Activated T-helper 2 cell treated with anti-CD3 and anti-CD28 coated beads, Interferon-gamma antibody, Interleukin-2, Interleukin-4, amounts not matched to agents 10 μg/mL and 5 μg/mL and 100 μg/mL, durations not matched to agents 14 hours and 24 hours and 36 hours (primary cell): ENCODE measurements at regions not wholly inside any gene's neighbourhood (a gene's known extent, or its start where the extent isn't known, plus 50 kb on each side); places are given as distances from the start of the nearest gene placed in this dataset.
"Not testable (repeated sequence)": the region's sequence is repeated elsewhere in the genome, so short reads cannot be mapped to it uniquely, and the experiment has no call there.

Experiments used
- DNase-seq: peaks from one replicate; pipeline ENCODE4 v3.0.0; 2021; ENCODE audit warnings: low spot score
- H3K27ac Mint-ChIP-seq: one replicate; pipeline ENCODE4 v1.8.0; 2021; ENCODE audit warnings: mixed read lengths
- H3K27me3 Mint-ChIP-seq: one replicate; pipeline ENCODE4 v1.8.0; 2021; ENCODE audit warnings: low read depth, mixed read lengths
- H3K36me3 Mint-ChIP-seq: one replicate; pipeline ENCODE4 v1.8.0; 2021; ENCODE audit warnings: low read depth, mixed read lengths
- H3K4me1 Mint-ChIP-seq: one replicate; pipeline ENCODE4 v1.8.0; 2021; ENCODE audit warnings: low read depth, mixed read lengths
- H3K4me3 Mint-ChIP-seq: one replicate; pipeline ENCODE4 v1.8.0; 2021; ENCODE audit warnings: low read depth, mild to moderate bottlenecking, moderate library complexity, mixed read lengths
- H3K9me3 Mint-ChIP-seq: one replicate; pipeline ENCODE4 v1.8.0; 2021; ENCODE audit warnings: mixed read lengths
- intact Hi-C: fragments of 100-400 bp; cut with micrococcal nuclease; formaldehyde crosslinking; loops from one replicate; pipeline ENCODE4 v1.15.1; 2023

DNA sequence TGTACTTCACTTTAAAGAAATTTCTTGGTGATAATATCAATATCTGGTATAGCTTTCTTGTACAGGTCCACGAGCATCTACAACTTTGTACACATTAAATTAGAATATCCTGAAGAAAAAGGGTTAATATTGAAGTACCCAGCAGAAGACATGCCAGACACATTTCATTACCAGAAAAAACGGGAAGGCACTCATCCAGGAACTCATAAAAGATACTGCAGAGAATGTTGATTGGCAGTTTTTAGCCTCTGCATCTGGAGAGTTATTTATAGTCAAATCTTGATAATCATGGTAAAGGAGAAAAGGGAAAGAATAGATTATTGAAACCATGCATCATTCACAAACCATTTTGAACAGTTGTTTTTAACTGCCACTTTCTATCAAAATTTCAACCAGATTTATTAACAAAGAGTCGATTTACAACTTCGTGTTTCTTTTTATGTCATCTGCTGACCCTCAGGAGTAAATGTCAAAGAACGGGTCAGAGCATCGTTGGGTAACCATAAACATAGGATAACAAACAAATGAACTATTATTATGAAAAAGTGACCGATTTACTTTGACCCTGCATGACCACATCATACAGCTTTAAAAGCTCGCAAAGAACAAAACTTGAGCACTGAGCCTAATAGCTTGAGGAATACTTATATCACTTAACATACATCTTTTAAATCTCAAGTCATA lies 229.2 kb upstream of the SGK1 start:
- Mint-ChIP-seq H3K27ac (no peak overlapping the region), H3K9me3 (peaks cover 7% of the 10 kb centered on the region), H3K27me3 (no peaks in the 10 kb centered on the region), H3K4me3 (no peak overlapping the region), H3K36me3 (peaks cover 5% of the 10 kb centered on the region), H3K4me1 (peaks cover 7% of the 10 kb centered on the region)
- intact Hi-C loops: loop anchor here (10.0 kb wide), 1 partner anchor 172 kb away; no protein-coding TSS in a partner anchor
- no peak for DNase-seq

DNA sequence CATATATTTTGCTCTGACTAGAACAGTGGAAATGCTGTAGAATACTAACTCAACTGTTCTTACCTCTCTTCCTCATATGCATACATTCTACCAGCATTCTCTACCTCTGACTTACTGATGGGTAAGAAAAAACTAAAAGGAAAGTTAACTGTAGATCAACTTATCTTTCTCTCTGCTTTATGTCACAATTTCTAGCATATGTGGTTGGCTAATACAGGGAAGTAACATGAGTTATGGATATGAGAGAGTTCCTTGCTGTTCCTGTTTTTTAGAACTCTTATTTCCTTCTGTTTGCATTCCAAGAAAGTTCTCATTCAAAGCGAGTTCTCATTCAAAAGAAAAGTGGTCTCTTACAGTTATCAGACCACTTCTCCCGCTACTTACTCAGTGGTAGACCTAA lies 226.8 kb upstream of the SGK1 start:
- peaks cover 22% of the 10 kb centered on the region for H3K4me1 Mint-ChIP-seq
- H3K36me3 Mint-ChIP-seq: peaks cover 5% of the 10 kb centered on the region
- peaks cover 7% of the 10 kb centered on the region for H3K9me3 Mint-ChIP-seq
- H3K27ac Mint-ChIP-seq: no peak overlapping the region
- no peak overlapping the region for H3K4me3 Mint-ChIP-seq
- no peak for DNase-seq
- no peaks in the 10 kb centered on the region for H3K27me3 Mint-ChIP-seq
- intact Hi-C loops: loop anchor here (5.0 to 10.0 kb wide), 2 partner anchors 93 to 170 kb away; no protein-coding TSS in a partner anchor

DNA sequence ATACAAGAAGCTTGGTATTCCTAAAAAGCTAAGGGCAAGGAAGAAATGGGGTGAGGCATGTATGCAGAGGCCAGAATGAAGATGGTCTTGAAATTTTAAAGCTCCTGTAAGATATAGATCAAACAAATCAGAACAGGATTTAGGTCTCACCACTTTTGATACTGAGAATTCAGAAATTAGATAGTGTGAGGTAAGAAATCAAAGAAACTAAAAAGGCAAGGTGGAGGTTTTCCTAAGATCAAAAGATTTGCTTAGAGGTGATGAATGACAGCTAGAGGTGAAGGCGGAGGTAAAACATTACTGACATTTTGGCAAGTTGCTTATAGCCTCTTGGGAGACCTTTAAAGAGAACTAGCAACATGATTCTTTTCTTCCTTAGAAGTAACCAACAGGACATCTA lies 225.2 kb upstream of the SGK1 start:
- intact Hi-C loops: loop anchor here (5.0 to 10.0 kb wide), 2 partner anchors 94 to 168 kb away; no protein-coding TSS in a partner anchor
- H3K27me3 Mint-ChIP-seq: no peaks in the 10 kb centered on the region
- peaks cover 5% of the 10 kb centered on the region for H3K36me3 Mint-ChIP-seq
- no peak overlapping the region for H3K27ac Mint-ChIP-seq
- peaks cover 7% of the 10 kb centered on the region for H3K9me3 Mint-ChIP-seq
- DNase-seq: no peak
- H3K4me3 Mint-ChIP-seq: no peak overlapping the region
- peaks cover 29% of the 10 kb centered on the region for H3K4me1 Mint-ChIP-seq

GRCh38 chr6:134541001-134541400 lies 223.1 kb upstream of the SGK1 start:
- Mint-ChIP-seq H3K36me3 (peaks cover 8% of the 10 kb centered on the region), H3K4me1 (peaks cover 31% of the 10 kb centered on the region), H3K4me3 (peak overlapping the region; percentile 70), H3K27ac (peak overlapping the region; percentile 71), H3K27me3 (no peaks in the 10 kb centered on the region), H3K9me3 (peaks cover 3% of the 10 kb centered on the region)
- no peak for DNase-seq
- intact Hi-C loops: loop anchor here (1.0 to 10.0 kb wide), 5 partner anchors 96 to 366 kb away; no protein-coding TSS in a partner anchor

- peak overlapping the region; percentile 23 for H3K27ac Mint-ChIP-seq
- intact Hi-C loops: loop anchor here (2.0 to 10.0 kb wide), 4 partner anchors 97 to 365 kb away; no protein-coding TSS in a partner anchor
- no peaks in the 10 kb centered on the region for H3K27me3 Mint-ChIP-seq
- H3K36me3 Mint-ChIP-seq: peaks cover 8% of the 10 kb centered on the region
- peaks cover 36% of the 10 kb centered on the region for H3K4me1 Mint-ChIP-seq
- H3K9me3 Mint-ChIP-seq: peaks cover 3% of the 10 kb centered on the region
- DNase-seq: peak; percentile 19
- H3K4me3 Mint-ChIP-seq: peak overlapping the region; percentile 65
Observed at GRCh38 chr6:134539865-134540323, 222.0 kb upstream of the SGK1 start.

DNA sequence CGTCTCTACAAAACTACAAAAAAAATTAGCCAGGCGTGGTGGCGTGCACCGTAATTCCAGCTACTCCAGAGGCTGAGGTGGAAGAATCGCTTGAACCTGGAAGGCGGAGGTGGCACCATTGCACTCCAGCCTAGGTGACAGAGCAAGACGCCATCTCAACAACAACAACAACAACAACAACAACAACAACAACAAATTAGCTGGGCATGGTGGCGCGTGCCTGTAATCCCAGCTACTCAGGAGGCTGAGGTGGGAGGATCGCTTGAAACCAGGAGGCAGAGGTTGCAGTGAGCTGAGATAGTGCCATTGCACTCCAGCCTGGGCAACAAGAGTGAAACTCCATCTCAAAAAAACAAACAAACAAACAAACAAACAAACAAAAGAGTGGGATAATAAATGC lies 219.9 kb upstream of the SGK1 start:
- Mint-ChIP-seq H3K36me3 (peaks cover 23% of the 10 kb centered on the region), H3K4me1 (peaks cover 44% of the 10 kb centered on the region), H3K4me3 (peak overlapping the region; percentile 14)
- H3K27me3 Mint-ChIP-seq, DNase-seq, H3K27ac Mint-ChIP-seq, intact Hi-C loops, H3K9me3 Mint-ChIP-seq: not testable (repeated sequence)

GRCh38 chr6:134537146-134537555 lies 219.2 kb upstream of the SGK1 start:
- Mint-ChIP-seq H3K36me3 (peaks cover 27% of the 10 kb centered on the region), H3K27ac (no peak overlapping the region), H3K9me3 (no peaks in the 10 kb centered on the region), H3K4me3 (no peak overlapping the region), H3K27me3 (no peaks in the 10 kb centered on the region), H3K4me1 (peaks cover 49% of the 10 kb centered on the region)
- DNase-seq: no peak
- intact Hi-C loops: no loop called here

DNA sequence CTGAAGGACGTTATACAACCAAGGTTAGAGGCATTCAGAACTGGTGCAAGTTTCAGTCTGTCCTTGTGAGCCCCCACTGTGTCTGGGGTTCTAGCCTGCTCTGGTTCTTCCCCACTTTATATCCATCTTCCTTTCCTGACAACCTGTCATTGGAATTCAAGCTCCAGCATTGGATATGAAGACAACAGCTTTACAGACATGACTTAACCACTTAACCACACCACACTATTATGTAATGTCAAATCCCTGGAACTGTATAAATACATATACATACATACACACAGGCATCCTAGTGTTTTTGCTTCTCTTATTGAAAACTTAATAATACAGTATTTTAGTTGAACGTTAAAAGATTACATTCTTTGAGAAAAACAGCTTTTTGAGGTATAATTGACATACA lies 217.9 kb upstream of the SGK1 start:
- Mint-ChIP-seq H3K36me3 (peaks cover 37% of the 10 kb centered on the region), H3K27ac (no peak overlapping the region), H3K4me3 (no peak overlapping the region), H3K9me3 (no peaks in the 10 kb centered on the region), H3K4me1 (peaks cover 53% of the 10 kb centered on the region), H3K27me3 (no peaks in the 10 kb centered on the region)
- intact Hi-C loops: no loop called here
- DNase-seq: no peak

DNA sequence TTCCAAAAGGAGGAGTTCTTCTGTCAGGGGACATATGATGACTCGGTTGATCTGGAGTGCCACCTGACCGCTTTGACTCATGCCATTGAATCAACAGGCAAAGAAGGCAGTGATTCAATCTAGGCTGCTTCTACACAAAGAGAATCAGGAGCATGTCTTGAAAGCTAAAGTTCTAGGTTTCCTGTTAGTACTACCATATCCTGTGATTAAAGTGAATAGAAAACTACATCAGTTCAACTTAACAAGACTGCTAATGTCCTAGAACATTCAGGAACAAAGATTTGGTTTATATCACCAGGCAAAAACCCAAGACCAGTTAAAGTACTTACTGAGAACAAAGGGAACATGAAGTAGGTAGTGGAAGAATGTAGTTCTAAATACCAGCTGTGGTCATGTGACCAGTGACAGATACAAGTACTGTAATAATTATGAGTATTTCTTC lies 216.8 kb upstream of the SGK1 start:
- H3K27me3 Mint-ChIP-seq: no peaks in the 10 kb centered on the region
- no peak for DNase-seq
- H3K4me1 Mint-ChIP-seq: peaks cover 48% of the 10 kb centered on the region
- peaks cover 45% of the 10 kb centered on the region for H3K36me3 Mint-ChIP-seq
- H3K27ac Mint-ChIP-seq: peak overlapping the region; percentile 19
- no peaks in the 10 kb centered on the region for H3K9me3 Mint-ChIP-seq
- intact Hi-C loops: loop anchor here (5.0 kb wide), 1 partner anchor 33 kb away; no protein-coding TSS in a partner anchor
- H3K4me3 Mint-ChIP-seq: no peak overlapping the region

GRCh38 chr6:134533991-134534390 lies 216.1 kb upstream of the SGK1 start:
- H3K36me3 Mint-ChIP-seq: peaks cover 51% of the 10 kb centered on the region
- H3K27ac Mint-ChIP-seq: peak overlapping the region; percentile 19
- H3K9me3 Mint-ChIP-seq: no peaks in the 10 kb centered on the region
- H3K4me3 Mint-ChIP-seq: no peak overlapping the region
- no peaks in the 10 kb centered on the region for H3K27me3 Mint-ChIP-seq
- no peak for DNase-seq
- H3K4me1 Mint-ChIP-seq: peaks cover 52% of the 10 kb centered on the region
- intact Hi-C loops: loop anchor here (5.0 kb wide), 1 partner anchor 33 kb away; no protein-coding TSS in a partner anchor

- DNase-seq: no peak
- H3K36me3 Mint-ChIP-seq: peaks cover 51% of the 10 kb centered on the region
- peak overlapping the region; percentile 0 for H3K27ac Mint-ChIP-seq
- intact Hi-C loops: loop anchor here (5.0 kb wide), 1 partner anchor 34 kb away; no protein-coding TSS in a partner anchor
- H3K27me3 Mint-ChIP-seq: no peaks in the 10 kb centered on the region
- H3K4me3 Mint-ChIP-seq: peak overlapping the region; percentile 3
- H3K4me1 Mint-ChIP-seq: peaks cover 47% of the 10 kb centered on the region
- no peaks in the 10 kb centered on the region for H3K9me3 Mint-ChIP-seq
Observed at GRCh38 chr6:134532694-134533624, 215.0 kb upstream of the SGK1 start.

DNA sequence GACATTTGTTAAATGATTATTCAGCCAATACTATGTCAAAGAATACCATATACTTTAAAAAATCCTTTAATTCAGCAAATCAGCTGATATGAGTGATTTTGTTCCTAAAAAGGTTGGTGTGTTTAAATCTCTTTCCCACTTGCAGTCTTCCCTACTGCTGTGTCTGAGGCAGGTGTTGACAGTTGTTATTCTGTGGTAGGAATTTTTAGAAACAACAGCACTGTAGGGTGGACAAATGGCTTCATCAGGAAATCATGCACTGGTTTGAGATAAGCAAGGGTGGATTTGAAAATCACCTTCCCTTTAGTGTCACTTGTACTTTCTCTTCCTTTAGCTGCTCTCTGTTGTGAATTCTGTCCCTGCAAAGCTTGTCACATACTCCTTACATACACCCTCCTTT lies 213.7 kb upstream of the SGK1 start:
- Mint-ChIP-seq H3K4me1 (peaks cover 54% of the 10 kb centered on the region), H3K27ac (no peak overlapping the region), H3K36me3 (peaks cover 59% of the 10 kb centered on the region), H3K27me3 (no peaks in the 10 kb centered on the region), H3K9me3 (no peaks in the 10 kb centered on the region), H3K4me3 (no peak overlapping the region)
- intact Hi-C loops: loop anchor here (5.0 kb wide), 1 partner anchor 36 kb away; no protein-coding TSS in a partner anchor
- DNase-seq: no peak
